K562 (cell line): ENCODE measurements at regions not wholly inside any gene's neighbourhood (a gene's known extent, or its start where the extent isn't known, plus 50 kb on each side); places are given as distances from the start of the nearest gene placed in this dataset.

Experiments used
- BHLHE40 ChIP-seq: IDR thresholded peaks from 2 replicates; pipeline ENCODE4 v1.6.1; 2011; ENCODE audit warnings: low read length, improper control_type of control experiment
- ETV5 ChIP-seq: sonication (generic); formaldehyde crosslinking; IDR thresholded peaks from 2 replicates; pipeline ENCODE4 v1.4.0; 2020; ENCODE audit warnings: low read depth, mild to moderate bottlenecking, missing genetic modification reagents
- FOXA1 ChIP-seq: fragments of 450-650 bp; IDR thresholded peaks from 2 replicates; pipeline ENCODE4 v1.6.1; 2016; ENCODE audit warnings: mild to moderate bottlenecking, borderline replicate concordance
- MCM5 ChIP-seq: fragments of 450-650 bp; IDR thresholded peaks from 2 replicates; pipeline ENCODE4 v1.6.1; 2016; ENCODE audit warnings: low read depth
- NEUROD1 ChIP-seq: fragments of 150-350 bp; IDR thresholded peaks from 2 replicates; pipeline ENCODE4 v1.6.1; 2014; ENCODE audit warnings: borderline replicate concordance, low read length, low read depth; ENCODE audit not compliant: partially characterized antibody
- PCBP1 ChIP-seq: fragments of 200-400 bp; formaldehyde crosslinking; IDR thresholded peaks from 2 replicates; pipeline ENCODE4 v1.6.1; 2018; ENCODE audit warnings: mild to moderate bottlenecking, low read depth, low read length; ENCODE audit not compliant: poor library complexity, severe bottlenecking
- PURB ChIP-seq: sonication (generic); formaldehyde crosslinking; IDR thresholded peaks from 2 replicates; pipeline ENCODE4 v1.9.0; 2021; ENCODE audit warnings: low read depth, mild to moderate bottlenecking, missing genetic modification reagents
- RBFOX2 ChIP-seq: fragments of 200-400 bp; formaldehyde crosslinking; IDR thresholded peaks from 2 replicates; pipeline ENCODE4 v1.6.1; 2017; ENCODE audit warnings: low read depth, mild to moderate bottlenecking, low read length, moderate library complexity
- RNF219 ChIP-seq: fragments of 250-450 bp; sonication (Bioruptor Pico); IDR thresholded peaks from 2 replicates; pipeline ENCODE4 v1.5.0; 2022; ENCODE audit warnings: mild to moderate bottlenecking
- STAG1 ChIP-seq: sonication (generic); formaldehyde crosslinking; IDR thresholded peaks from 2 replicates; pipeline ENCODE4 v1.5.0; 2020; ENCODE audit warnings: missing genetic modification reagents, borderline replicate concordance
- ZC3H8 ChIP-seq: fragments of 450-650 bp; IDR thresholded peaks from 2 replicates; pipeline ENCODE4 v1.6.1; 2017
- TF ChIP-seq, protein P1 (sequence below), 2 experiments: fragments of 200-800 bp in 1 of 2; sonication (Bioruptor generic) in 1 of 2; sonication (generic) in 1 of 2; formaldehyde crosslinking in 1 of 2; IDR thresholded peaks in 1 of 2; conservative IDR thresholded peaks in 1 of 2; 2 replicates each; pipeline versions ENCODE4 v1.5.0 to v1.6.1; 2016 to 2020; ENCODE audit warnings: missing compliant biosample characterization in 1 of 2, missing genetic modification characterization in 1 of 2, missing genetic modification reagents in 1 of 2
- TF ChIP-seq, protein P2 (sequence below): fragments of 450-650 bp; formaldehyde crosslinking; IDR thresholded peaks from 2 replicates; pipeline ENCODE4 v1.4.0; 2022; ENCODE audit warnings: mild to moderate bottlenecking, moderate library complexity

- no peak for TF ChIP-seq RNF219 (CRISPR knock-in tag)
- TF ChIP-seq, protein P1, sequence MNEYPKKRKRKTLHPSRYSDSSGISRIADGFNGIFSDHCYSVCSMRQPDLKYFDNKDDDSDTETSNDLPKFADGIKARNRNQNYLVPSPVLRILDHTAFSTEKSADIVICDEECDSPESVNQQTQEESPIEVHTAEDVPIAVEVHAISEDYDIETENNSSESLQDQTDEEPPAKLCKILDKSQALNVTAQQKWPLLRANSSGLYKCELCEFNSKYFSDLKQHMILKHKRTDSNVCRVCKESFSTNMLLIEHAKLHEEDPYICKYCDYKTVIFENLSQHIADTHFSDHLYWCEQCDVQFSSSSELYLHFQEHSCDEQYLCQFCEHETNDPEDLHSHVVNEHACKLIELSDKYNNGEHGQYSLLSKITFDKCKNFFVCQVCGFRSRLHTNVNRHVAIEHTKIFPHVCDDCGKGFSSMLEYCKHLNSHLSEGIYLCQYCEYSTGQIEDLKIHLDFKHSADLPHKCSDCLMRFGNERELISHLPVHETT (CRISPR knock-in tag; conservative IDR thresholded peaks at IDR 0.05 in 1 of 2, IDR thresholded peaks at IDR 0.05 in 1 of 2), result no peak
- no peak for TF ChIP-seq ZC3H8
- TF ChIP-seq PURB (CRISPR knock-in tag), result no peak
- peak; percentile 57; the same call in 1 of the 2 replicates for TF ChIP-seq STAG1 (CRISPR knock-in tag)
- no peak for TF ChIP-seq RBFOX2
- TF ChIP-seq FOXA1, result no peak
- TF ChIP-seq ETV5 (CRISPR knock-in tag), result no peak
- TF ChIP-seq PCBP1, result no peak
- peak; percentile 54; the same call in 1 of the 2 replicates for TF ChIP-seq BHLHE40
- TF ChIP-seq NEUROD1, result no peak
- TF ChIP-seq, protein P2, sequence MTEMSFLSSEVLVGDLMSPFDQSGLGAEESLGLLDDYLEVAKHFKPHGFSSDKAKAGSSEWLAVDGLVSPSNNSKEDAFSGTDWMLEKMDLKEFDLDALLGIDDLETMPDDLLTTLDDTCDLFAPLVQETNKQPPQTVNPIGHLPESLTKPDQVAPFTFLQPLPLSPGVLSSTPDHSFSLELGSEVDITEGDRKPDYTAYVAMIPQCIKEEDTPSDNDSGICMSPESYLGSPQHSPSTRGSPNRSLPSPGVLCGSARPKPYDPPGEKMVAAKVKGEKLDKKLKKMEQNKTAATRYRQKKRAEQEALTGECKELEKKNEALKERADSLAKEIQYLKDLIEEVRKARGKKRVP (CRISPR knock-in tag), result no peak
- TF ChIP-seq MCM5, result no peak
Observed at GRCh38 chr12:126069549-126070165, 1004.4 kb downstream of the AACS start (continued).
